GM21423 (cell line): ENCODE measurements at regions not wholly inside any gene's neighbourhood (a gene's known extent, or its start where the extent isn't known, plus 50 kb on each side); places are given as distances from the start of the nearest gene placed in this dataset.

ENCODE experiments used
- ATAC-seq: cut with Tn5 transposase; IDR thresholded peaks from one replicate; pipeline ENCODE4 v1.9.1; 2021; ENCODE audit warnings: mild to moderate bottlenecking, moderate library complexity; ENCODE audit not compliant: unreplicated experiment

- no peak for ATAC-seq
Observed at GRCh38 chr19:32017176-32017953, 328.0 kb upstream of the ZNF507 start.

- ATAC-seq, result no peak
Observed at GRCh38 chr19:32018014-32018413, 327.4 kb upstream of the ZNF507 start.

- ATAC-seq, result no peak
Observed at GRCh38 chr19:32020538-32020937, 324.9 kb upstream of the ZNF507 start.

GRCh38 chr19:32022044-32022640, 323.3 kb upstream of the ZNF507 start:
- no peak for ATAC-seq

GRCh38 chr19:32022731-32023563, 322.5 kb upstream of the ZNF507 start:
- no peak for ATAC-seq

GRCh38 chr19:32023564-32023832, 321.9 kb upstream of the ZNF507 start:
- ATAC-seq, result no peak

- ATAC-seq, result no peak
Observed at GRCh38 chr19:32029235-32029634, 316.2 kb upstream of the ZNF507 start.

GRCh38 chr19:32032561-32032960, 312.8 kb upstream of the ZNF507 start:
- no peak for ATAC-seq

- ATAC-seq, result no peak
Observed at GRCh38 chr19:32035626-32036025, 309.8 kb upstream of the ZNF507 start.

- no peak for ATAC-seq
Observed at GRCh38 chr19:32038021-32038920, 307.1 kb upstream of the ZNF507 start.

- no peak for ATAC-seq
Observed at GRCh38 chr19:32038961-32039360, 306.4 kb upstream of the ZNF507 start.

- ATAC-seq, result no peak
Observed at GRCh38 chr19:32039440-32039839, 306.0 kb upstream of the ZNF507 start.

- ATAC-seq, result no peak
Observed at GRCh38 chr19:32040236-32040635, 305.2 kb upstream of the ZNF507 start.

GRCh38 chr19:32041681-32042292, 303.6 kb upstream of the ZNF507 start:
- no peak for ATAC-seq

GRCh38 chr19:32047788-32048187, 297.6 kb upstream of the ZNF507 start:
- no peak for ATAC-seq

GRCh38 chr19:32053376-32053775, 292.0 kb upstream of the ZNF507 start:
- ATAC-seq, result no peak

- ATAC-seq, result no peak
Observed at GRCh38 chr19:32053861-32054260, 291.5 kb upstream of the ZNF507 start.

- ATAC-seq, result no peak
Observed at GRCh38 chr19:32058131-32058530, 287.3 kb upstream of the ZNF507 start.

GRCh38 chr19:32061315-32061714, 284.1 kb upstream of the ZNF507 start:
- ATAC-seq, result no peak

- no peak for ATAC-seq
Observed at GRCh38 chr19:32063601-32064000, 281.8 kb upstream of the ZNF507 start.

GRCh38 chr19:32066056-32066455, 279.4 kb upstream of the ZNF507 start:
- ATAC-seq, result no peak
